Ovary (tissue), 7 donors: ENCODE measurements at regions not wholly inside any gene's neighbourhood (a gene's known extent, or its start where the extent isn't known, plus 50 kb on each side); places are given as distances from the start of the nearest gene placed in this dataset.
A peak's percentile ranks its signal among the peaks of the same experiment; 100 is the strongest.

Experiments
- DNase-seq, 5 donors: peaks; one replicate each; pipeline ENCODE4 v3.0.0-alpha.2; 2019 to 2020
- H3K27ac ChIP-seq, 2 donors: fragments of 200-600 bp; one replicate each; pipeline versions ENCODE4 v1.5.1 to v1.8.0; 2019 to 2022
- H3K27me3 ChIP-seq: fragments of 200-600 bp; one replicate; pipeline ENCODE4 v1.8.0; 2022
- H3K36me3 ChIP-seq: fragments of 200-600 bp; sonication (generic); one replicate; pipeline ENCODE4 v1.5.1; 2019
- H3K4me1 ChIP-seq: one replicate; pipeline ENCODE4 v1.8.1; 2013; ENCODE audit warnings: mild to moderate bottlenecking, moderate library complexity; ENCODE audit not compliant: insufficient read depth
- H3K4me3 ChIP-seq: fragments of 200-600 bp; sonication (generic); one replicate; pipeline ENCODE4 v1.5.1; 2017
- H3K9me3 ChIP-seq, 2 donors: fragments of 200-600 bp in 1 of 2; sonication (generic) in 1 of 2; one replicate each; pipeline versions ENCODE4 v1.5.1 to v1.8.1; 2013 to 2019; ENCODE audit warnings: mild to moderate bottlenecking in 1 of 2, moderate library complexity in 1 of 2
- CTCF ChIP-seq, 3 donors: fragments of 450-650 bp in 2 of 3; fragments of 200-600 bp in 1 of 3; IDR thresholded peaks; one replicate each; pipeline versions ENCODE4 v1.5.1 to v1.8.0; 2016 to 2022; ENCODE audit warnings: antibody characterized with exemption in 3 of 3, mild to moderate bottlenecking in 1 of 3
- EP300 ChIP-seq: sonication (generic); formaldehyde crosslinking; IDR thresholded peaks from one replicate; pipeline ENCODE4 v1.6.1; 2017; ENCODE audit warnings: antibody characterized with exemption
- POLR2A ChIP-seq: fragments of 450-650 bp; IDR thresholded peaks from one replicate; pipeline ENCODE4 v1.6.1; 2017; ENCODE audit warnings: antibody characterized with exemption, mild to moderate bottlenecking, moderate library complexity
- WGBS, 3 donors: extraction: QIAGEN DNeasy Blood & Tissue Kit in 1 of 3; methylation state at CpG; one replicate each; pipeline versions ENCODE4 v1.1.5 to v1.1.7; 2013 to 2017; 5-methylcytosine and 5-hydroxymethylcytosine counted together
- intact Hi-C, 4 donors: fragments of 100-400 bp; cut with DNase I; formaldehyde crosslinking; loops; one replicate each; pipeline versions ENCODE4 v1.11.0 to v1.15.1; 2022 to 2023
- donor health status: DM: no; HTN: no; CAD: no; lungs with moderate emphysema.
- donor health status: DM: no; HTN: no; CAD: no.
- donor health status: Bipolar disorder and iron deficiency.
- donor health status: DM: no; HTN: no; CAD: no.
- donor health status: DM: yes; HTN: yes; CAD: no.

- Histone ChIP-seq H3K4me1 (peaks cover 2% of the 10 kb centered on the region), H3K36me3 (no peaks in the 10 kb centered on the region), H3K4me3 (peak overlapping the region; percentile 49), H3K9me3 (no peaks in the 10 kb centered on the region), H3K27ac (peak overlapping the region; percentile 28 to 61), H3K27me3 (no peaks in the 10 kb centered on the region)
- intact Hi-C loops: no loop called here
- 0 to 1% (median 0%) methylated on average over 33 to 91 of the region's 91 CpGs for WGBS, 3 donors
- TF ChIP-seq EP300 (no peak), POLR2A (peak; percentile 23), CTCF (IDR thresholded peaks at IDR 0.05) (peak in 1 of 3 donors; percentile 38)
- peak; percentile 67 to 82 (median 78) for DNase-seq
Observed at GRCh38 chr4:1579001-1579900, 104.9 kb downstream of the FAM53A start.

GRCh38 chr4:1578251-1578773, 105.8 kb downstream of the FAM53A start:
- TF ChIP-seq EP300 (no peak), CTCF (IDR thresholded peaks at IDR 0.05) (no peak), POLR2A (no peak)
- H3K27ac ChIP-seq: no peak overlapping the region
- H3K36me3 ChIP-seq: no peaks in the 10 kb centered on the region
- intact Hi-C loops: no loop called here
- DNase-seq: peak in 4 of 5 donors; percentile 38 to 56 (median 54)
- peaks cover 2% of the 10 kb centered on the region for H3K4me1 ChIP-seq
- H3K9me3 ChIP-seq: no peaks in the 10 kb centered on the region
- H3K4me3 ChIP-seq: no peak overlapping the region
- WGBS, 3 donors: 12 to 16% (median 15%) methylated on average over 27 to 32 of the region's 34 CpGs
- no peaks in the 10 kb centered on the region for H3K27me3 ChIP-seq

- H3K4me1 ChIP-seq: peaks cover 2% of the 10 kb centered on the region
- intact Hi-C loops: no loop called here
- H3K9me3 ChIP-seq: no peaks in the 10 kb centered on the region
- WGBS, 3 donors: 36 to 42% (median 42%) methylated on average over 16 to 17 of the region's 17 CpGs
- H3K27me3 ChIP-seq: no peaks in the 10 kb centered on the region
- no peak overlapping the region for H3K27ac ChIP-seq
- TF ChIP-seq EP300 (no peak), POLR2A (no peak), CTCF (IDR thresholded peaks at IDR 0.05) (no peak)
- no peak overlapping the region for H3K4me3 ChIP-seq
- no peaks in the 10 kb centered on the region for H3K36me3 ChIP-seq
- no peak for DNase-seq
Observed at GRCh38 chr4:1577822-1578217, 106.3 kb downstream of the FAM53A start.

- no peak for DNase-seq
- 63 to 80% (median 78%) methylated on average over 30 of the region's 30 CpGs for WGBS, 3 donors
- no peaks in the 10 kb centered on the region for H3K36me3 ChIP-seq
- no peak overlapping the region for H3K4me3 ChIP-seq
- H3K4me1 ChIP-seq: peaks cover 2% of the 10 kb centered on the region
- H3K27me3 ChIP-seq: no peaks in the 10 kb centered on the region
- TF ChIP-seq EP300: no peak
- no peak for TF ChIP-seq POLR2A
- no peak for TF ChIP-seq CTCF (IDR thresholded peaks at IDR 0.05)
- intact Hi-C loops: no loop called here
- H3K27ac ChIP-seq: no peak overlapping the region
- H3K9me3 ChIP-seq: no peaks in the 10 kb centered on the region
Observed at GRCh38 chr4:1576961-1577821, 106.9 kb downstream of the FAM53A start.
